ENCODE measurements at regions not wholly inside any gene's neighbourhood (a gene's known extent, or its start where the extent isn't known, plus 50 kb on each side); places are given as distances from the start of the nearest gene placed in this dataset.

GRCh38 chr3:7874116-7874515 is 627.5 kb upstream of the LMCD1 start:
- no peak for TF ChIP-seq EZH2 (IDR thresholded peaks at IDR 0.05; ENCODE audit: borderline replicate concordance, control insufficient read depth, low read depth, low read length)
- no peak for TF ChIP-seq CTCF (IDR thresholded peaks at IDR 0.05 in 2 of 3, conservative IDR thresholded peaks at IDR 0.05 in 1 of 3; ENCODE audit: control insufficient read depth in 2 of 3, extremely low read depth in 1 of 3, insufficient read depth in 1 of 3, low read depth in 3 of 3, low read length in 3 of 3)
- no peak for TF ChIP-seq NKRF (conservative IDR thresholded peaks at IDR 0.05)
- no peak for TF ChIP-seq NFXL1 (IDR thresholded peaks at IDR 0.05; ENCODE audit: borderline replicate concordance)
- no peak for TF ChIP-seq CUX1 (IDR thresholded peaks at IDR 0.05; ENCODE audit: insufficient replicate concordance, low read depth, low read length)
